GM12891 (cell line): ENCODE measurements at regions not wholly inside any gene's neighbourhood (a gene's known extent, or its start where the extent isn't known, plus 50 kb on each side); places are given as distances from the start of the nearest gene placed in this dataset.

Source experiments
- PAX5 ChIP-seq: IDR thresholded peaks from 2 replicates; pipeline ENCODE4 v1.6.1; 2011; ENCODE audit warnings: low read length, moderate library complexity, mild to moderate bottlenecking; ENCODE audit not compliant: insufficient read depth, severe bottlenecking
- POLR2A ChIP-seq: IDR thresholded peaks from 2 replicates; pipeline ENCODE4 v1.6.1; 2011; ENCODE audit warnings: low read depth, low read length, control low read depth
- POLR2AphosphoS5 ChIP-seq: IDR thresholded peaks from 2 replicates; pipeline ENCODE4 v1.6.1; 2011; ENCODE audit warnings: low read depth, low read length, control low read depth
- POU2F2 ChIP-seq: IDR thresholded peaks from 2 replicates; pipeline ENCODE4 v1.6.1; 2011; ENCODE audit warnings: low read depth, mild to moderate bottlenecking, control low read depth, low read length, moderate library complexity
- SPI1 ChIP-seq: IDR thresholded peaks from 2 replicates; pipeline ENCODE4 v1.6.1; 2011; ENCODE audit warnings: low read depth, low read length, control low read depth
- TAF1 ChIP-seq: IDR thresholded peaks from 2 replicates; pipeline ENCODE4 v1.6.1; 2011; ENCODE audit warnings: low read depth, low read length, control low read depth

GRCh38 chr5:33311893-33312292 is 128.9 kb upstream of the TARS1 start:
- TF ChIP-seq POLR2AphosphoS5 (no peak), POLR2A (no peak), TAF1 (no peak), POU2F2 (no peak), PAX5 (no peak), SPI1 (no peak)
